AG04450 (cell line): ENCODE measurements at regions not wholly inside any gene's neighbourhood (a gene's known extent, or its start where the extent isn't known, plus 50 kb on each side); places are given as distances from the start of the nearest gene placed in this dataset.
"Not testable (repeated sequence)": the region's sequence is repeated elsewhere in the genome, so short reads cannot be mapped to it uniquely, and the experiment has no call there.

ENCODE experiments used
- CTCF ChIA-PET: fragments of 300-600, 350-600 bp; formaldehyde crosslinking; extraction: SDS; loops from one replicate; lab custom pipeline; 2022; ENCODE audit warnings: antibody characterized with exemption, inconsistent platforms; lab: Charles Lee
- POLR2A ChIA-PET: fragments of 350-600 bp; formaldehyde crosslinking; extraction: SDS; loops from one replicate; lab custom pipeline; 2021; ENCODE audit warnings: antibody characterized with exemption, inconsistent platforms; lab: Yijun Ruan, JAX
- DNase-seq: peaks from one replicate; pipeline ENCODE4 v3.0.0-alpha.2; 2011; ENCODE audit warnings: low read depth, low spot score
- H3K27ac ChIP-seq: one replicate; pipeline ENCODE4 v1.5.1; 2012; ENCODE audit warnings: low read depth, low read length, control low read depth
- H3K27me3 ChIP-seq: one replicate; pipeline ENCODE4 v1.6.0; 2012; ENCODE audit warnings: low read length; ENCODE audit not compliant: control insufficient read depth, insufficient read depth
- H3K4me3 ChIP-seq: 2 replicates; pipeline ENCODE4 v1.5.1; 2011; ENCODE audit warnings: mild to moderate bottlenecking, low read depth, low read length, control low read depth
- H3K9me3 ChIP-seq: 2 replicates; pipeline ENCODE4 v1.5.1; 2012; ENCODE audit warnings: low read length; ENCODE audit not compliant: control insufficient read depth, insufficient read depth
- TF ChIP-seq, protein P1 (sequence below): IDR thresholded peaks from 2 replicates; pipeline ENCODE4 v1.5.1; 2011; ENCODE audit warnings: low read depth, low read length, control low read depth, inconsistent platforms

DNA sequence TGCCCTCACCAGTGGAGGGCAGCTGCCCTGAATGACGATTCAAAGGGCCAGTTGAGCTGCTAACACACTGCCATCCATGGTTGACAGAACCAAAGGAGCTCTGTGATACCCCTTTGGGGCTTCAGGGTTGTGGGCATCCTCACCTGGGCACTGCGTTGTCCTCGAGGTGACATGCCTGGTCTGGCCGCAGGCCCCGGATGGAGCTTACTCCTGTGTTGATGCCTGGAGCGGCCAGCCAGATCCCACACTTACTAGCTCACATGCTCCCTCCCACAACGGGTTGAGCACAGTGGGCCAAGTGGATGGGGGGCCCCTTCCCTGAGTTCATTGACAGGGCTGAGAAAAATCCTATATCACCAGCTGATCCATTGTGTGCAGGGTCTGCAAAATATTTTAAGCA lies 898.9 kb downstream of the TAF11L14 start:
- Histone ChIP-seq H3K27ac (no peak overlapping the region), H3K9me3 (peaks cover 11% of the 10 kb centered on the region), H3K4me3 (no peak overlapping the region), H3K27me3 (no peaks in the 10 kb centered on the region)
- TF ChIP-seq, protein P1, sequence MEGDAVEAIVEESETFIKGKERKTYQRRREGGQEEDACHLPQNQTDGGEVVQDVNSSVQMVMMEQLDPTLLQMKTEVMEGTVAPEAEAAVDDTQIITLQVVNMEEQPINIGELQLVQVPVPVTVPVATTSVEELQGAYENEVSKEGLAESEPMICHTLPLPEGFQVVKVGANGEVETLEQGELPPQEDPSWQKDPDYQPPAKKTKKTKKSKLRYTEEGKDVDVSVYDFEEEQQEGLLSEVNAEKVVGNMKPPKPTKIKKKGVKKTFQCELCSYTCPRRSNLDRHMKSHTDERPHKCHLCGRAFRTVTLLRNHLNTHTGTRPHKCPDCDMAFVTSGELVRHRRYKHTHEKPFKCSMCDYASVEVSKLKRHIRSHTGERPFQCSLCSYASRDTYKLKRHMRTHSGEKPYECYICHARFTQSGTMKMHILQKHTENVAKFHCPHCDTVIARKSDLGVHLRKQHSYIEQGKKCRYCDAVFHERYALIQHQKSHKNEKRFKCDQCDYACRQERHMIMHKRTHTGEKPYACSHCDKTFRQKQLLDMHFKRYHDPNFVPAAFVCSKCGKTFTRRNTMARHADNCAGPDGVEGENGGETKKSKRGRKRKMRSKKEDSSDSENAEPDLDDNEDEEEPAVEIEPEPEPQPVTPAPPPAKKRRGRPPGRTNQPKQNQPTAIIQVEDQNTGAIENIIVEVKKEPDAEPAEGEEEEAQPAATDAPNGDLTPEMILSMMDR: no peak
- CTCF ChIA-PET: no interaction called here
- POLR2A ChIA-PET: no interaction called here
- DNase-seq: no peak

DNA sequence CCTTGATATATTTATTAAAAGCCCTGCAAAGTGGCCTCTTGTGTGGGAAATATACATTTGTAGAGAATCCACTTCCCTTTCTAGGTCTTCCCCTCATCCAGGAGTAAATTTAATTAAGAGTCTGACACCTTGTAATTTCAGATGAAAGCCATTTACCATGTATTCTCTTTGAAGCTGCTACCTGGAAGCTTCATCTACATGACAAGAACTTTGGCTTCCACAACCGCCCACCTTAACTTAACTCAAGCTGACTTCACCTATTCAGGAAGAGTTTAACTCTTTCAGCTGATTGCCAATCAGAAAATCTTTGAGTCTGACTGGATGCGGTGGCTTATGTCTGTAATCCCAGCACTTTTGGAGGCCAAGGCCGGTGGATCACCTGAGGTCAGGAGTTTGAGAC lies 899.9 kb downstream of the TAF11L14 start:
- DNase-seq: no peak
- Histone ChIP-seq H3K27me3 (no peaks in the 10 kb centered on the region), H3K27ac (no peak overlapping the region), H3K9me3 (peaks cover 11% of the 10 kb centered on the region), H3K4me3 (no peak overlapping the region)
- ChIA-PET POLR2A (no interaction called here), CTCF (no interaction called here)
- TF ChIP-seq, protein P1: no peak

DNA sequence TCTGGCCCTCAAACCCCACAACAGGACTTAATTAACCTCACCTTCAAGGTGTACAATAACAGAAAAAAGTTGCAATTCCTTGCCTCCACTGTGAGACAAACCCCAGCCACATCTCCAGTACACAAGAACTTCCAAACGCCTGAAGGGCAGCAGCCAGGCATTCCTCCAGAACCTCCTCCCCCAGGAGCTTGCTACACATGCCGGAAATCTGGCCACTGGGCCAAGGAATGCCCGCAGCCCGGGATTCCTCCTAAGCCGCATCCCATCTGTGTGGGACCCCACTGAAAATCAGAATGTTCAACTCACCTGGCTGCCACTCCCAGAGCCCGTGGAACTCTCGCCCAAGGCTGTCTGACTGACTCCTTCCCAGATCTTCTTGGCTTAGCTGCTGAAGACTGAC lies 901.5 kb downstream of the TAF11L14 start:
- H3K27me3 ChIP-seq, CTCF ChIA-PET, POLR2A ChIA-PET, DNase-seq, H3K4me3 ChIP-seq, H3K27ac ChIP-seq: not testable (repeated sequence)
- H3K9me3 ChIP-seq: peaks cover 11% of the 10 kb centered on the region

DNA sequence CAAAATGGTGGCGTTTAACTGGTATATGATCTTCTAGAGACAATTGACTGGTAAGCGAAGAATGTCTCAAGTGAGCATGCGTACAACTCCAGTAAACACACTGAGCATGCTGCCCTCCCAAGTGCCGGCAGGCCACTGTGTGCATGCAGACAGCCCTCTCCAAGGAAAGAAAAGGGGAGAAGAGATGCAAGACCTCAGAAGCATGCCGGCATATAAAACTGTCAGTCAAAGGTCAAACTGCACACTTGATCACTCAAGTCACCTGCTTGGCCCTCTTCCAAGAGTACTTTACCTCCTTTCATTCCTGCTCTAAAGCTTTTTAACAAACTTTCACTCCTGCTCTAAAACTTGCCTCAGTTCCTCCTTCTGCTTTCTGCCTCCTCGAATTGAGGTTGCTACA lies 910.2 kb downstream of the TAF11L14 start:
- no peaks in the 10 kb centered on the region for H3K27me3 ChIP-seq
- H3K4me3 ChIP-seq: no peak overlapping the region
- DNase-seq: no peak
- POLR2A ChIA-PET: no interaction called here
- CTCF ChIA-PET: no interaction called here
- no peak overlapping the region for H3K27ac ChIP-seq
- TF ChIP-seq, protein P1: no peak
- H3K9me3 ChIP-seq: peaks cover 5% of the 10 kb centered on the region; the same call in 1 of the 2 replicates

DNA sequence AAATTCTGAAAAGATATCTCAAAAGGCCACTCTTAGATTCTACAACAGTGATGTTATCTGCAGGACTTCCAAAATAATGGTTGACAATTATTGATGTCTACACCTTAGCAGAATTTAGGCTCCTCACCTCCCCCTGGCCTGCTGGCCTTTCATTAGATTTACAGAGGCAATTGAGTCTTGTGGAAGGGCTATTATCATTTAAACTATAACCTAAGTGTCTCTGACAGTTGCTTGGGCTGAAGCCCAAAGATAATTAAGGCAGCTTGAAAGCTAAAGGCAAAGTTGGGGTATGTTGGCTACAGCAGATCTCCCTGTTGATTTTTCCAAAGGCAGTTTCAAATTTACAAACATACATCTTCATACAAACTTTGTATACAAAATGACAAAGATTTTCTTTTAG lies 912.3 kb downstream of the TAF11L14 start:
- H3K4me3 ChIP-seq: no peak overlapping the region
- peaks cover 8% of the 10 kb centered on the region for H3K9me3 ChIP-seq
- no peak for DNase-seq
- POLR2A ChIA-PET: no interaction called here
- TF ChIP-seq, protein P1: no peak
- CTCF ChIA-PET: no interaction called here
- no peak overlapping the region for H3K27ac ChIP-seq
- H3K27me3 ChIP-seq: no peaks in the 10 kb centered on the region

DNA sequence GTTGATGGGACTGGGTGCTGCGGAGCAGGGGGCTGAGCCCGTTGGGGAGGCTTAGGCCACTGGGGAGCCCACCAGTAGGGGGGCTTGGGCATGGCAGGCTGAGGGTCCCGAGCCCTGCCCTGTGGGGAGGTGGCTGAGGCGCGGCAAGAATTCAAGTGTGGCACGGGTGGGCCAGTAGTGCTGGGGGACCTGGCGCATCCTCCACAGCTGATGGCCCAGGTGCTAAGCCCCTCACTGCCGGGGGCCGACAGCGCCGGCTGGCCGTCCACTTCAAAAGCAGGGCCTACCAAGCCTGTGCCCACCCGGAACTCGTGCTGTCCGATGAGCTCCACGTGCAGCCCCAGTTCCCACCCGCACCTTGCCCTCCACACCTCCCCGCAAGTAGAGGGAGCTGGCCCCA lies 917.5 kb downstream of the TAF11L14 start:
- TF ChIP-seq, protein P1: no peak
- ChIA-PET CTCF (no interaction called here), POLR2A (no interaction called here)
- no peak overlapping the region for H3K27ac ChIP-seq
- H3K27me3 ChIP-seq: no peaks in the 10 kb centered on the region
- H3K4me3 ChIP-seq: no peak overlapping the region
- H3K9me3 ChIP-seq: peaks cover 12% of the 10 kb centered on the region
- DNase-seq: no peak
